ACC112 (cell line): ENCODE measurements at regions not wholly inside any gene's neighbourhood (a gene's known extent, or its start where the extent isn't known, plus 50 kb on each side); places are given as distances from the start of the nearest gene placed in this dataset.

Experiments used
- H2AFZ ChIP-seq: fragments of 200-600 bp; sonication (generic); one replicate; pipeline ENCODE4 v1.6.0; 2017; ENCODE audit warnings: antibody characterized with exemption, low read length; ENCODE audit not compliant: unreplicated experiment
- H3K27ac ChIP-seq: fragments of 200-600 bp; sonication (generic); 2 replicates; pipeline ENCODE4 v1.5.1; 2014; ENCODE audit warnings: low read depth, mild to moderate bottlenecking, antibody characterized with exemption, low read length, moderate library complexity
- H3K27me3 ChIP-seq: fragments of 200-600 bp; sonication (generic); 2 replicates; pipeline ENCODE4 v1.6.1; 2014; ENCODE audit warnings: mild to moderate bottlenecking, antibody characterized with exemption, low read length, moderate library complexity, mixed read lengths; ENCODE audit not compliant: insufficient read depth
- H3K36me3 ChIP-seq: fragments of 200-600 bp; sonication (generic); 2 replicates; pipeline ENCODE4 v1.6.1; 2016; ENCODE audit warnings: mild to moderate bottlenecking, antibody characterized with exemption, low read length, moderate library complexity, mixed read lengths; ENCODE audit not compliant: insufficient read depth
- H3K4me1 ChIP-seq: fragments of 200-600 bp; sonication (generic); one replicate; pipeline ENCODE4 v1.6.1; 2016; ENCODE audit warnings: low read length, mixed read lengths; ENCODE audit not compliant: insufficient read depth, unreplicated experiment, control insufficient read depth
- H3K4me3 ChIP-seq: fragments of 200-600 bp; sonication (generic); 2 replicates; pipeline ENCODE4 v1.5.1; 2014; ENCODE audit warnings: mild to moderate bottlenecking, low read depth, low read length
- H3K79me2 ChIP-seq: fragments of 200-600 bp; sonication (generic); one replicate; pipeline ENCODE4 v1.6.0; 2016; ENCODE audit warnings: low read length; ENCODE audit not compliant: control insufficient read depth, unreplicated experiment, insufficient read depth

- Histone ChIP-seq H2AFZ (no peak overlapping the region), H3K4me1 (no peaks in the 10 kb centered on the region), H3K4me3 (no peak overlapping the region), H3K27me3 (no peaks in the 10 kb centered on the region), H3K36me3 (no peaks in the 10 kb centered on the region), H3K27ac (no peak overlapping the region), H3K79me2 (no peaks in the 10 kb centered on the region)
Measured at GRCh38 chr3:181402347-181402746, 309.4 kb upstream of the SOX2 start.

DNA sequence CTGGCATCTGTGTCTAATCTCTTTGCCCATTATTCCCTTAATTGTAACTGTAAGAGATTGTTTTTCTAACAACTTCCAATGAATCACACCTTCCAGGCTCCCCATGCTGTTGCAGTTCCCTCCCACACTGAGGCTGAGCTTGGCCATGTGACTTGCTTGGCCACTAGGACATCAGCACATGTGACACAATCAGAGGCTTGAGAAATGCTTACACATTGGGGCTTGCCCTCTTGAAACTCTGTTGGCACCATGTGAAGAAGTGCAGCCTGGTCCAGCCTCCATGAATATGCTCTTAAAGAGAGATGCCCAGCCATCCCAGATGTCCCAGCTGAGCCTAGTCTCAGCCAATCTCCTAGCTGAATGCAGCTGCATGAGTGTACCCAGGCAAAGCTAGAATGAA, 326.8 kb upstream of the SOX2 start:
- Histone ChIP-seq H3K27ac (no peak overlapping the region), H3K27me3 (no peaks in the 10 kb centered on the region), H3K4me3 (no peak overlapping the region), H3K4me1 (no peaks in the 10 kb centered on the region), H3K79me2 (no peaks in the 10 kb centered on the region), H2AFZ (no peak overlapping the region), H3K36me3 (no peaks in the 10 kb centered on the region)

GRCh38 chr3:181383760-181384159, 328.0 kb upstream of the SOX2 start:
- Histone ChIP-seq H3K27ac (no peak overlapping the region), H3K79me2 (no peaks in the 10 kb centered on the region), H3K27me3 (no peaks in the 10 kb centered on the region), H3K4me1 (no peaks in the 10 kb centered on the region), H2AFZ (no peak overlapping the region), H3K36me3 (no peaks in the 10 kb centered on the region), H3K4me3 (no peak overlapping the region)

GRCh38 chr3:181383201-181383600, 328.5 kb upstream of the SOX2 start:
- H3K4me3 ChIP-seq: no peak overlapping the region
- H3K27ac ChIP-seq: no peak overlapping the region
- no peaks in the 10 kb centered on the region for H3K4me1 ChIP-seq
- no peaks in the 10 kb centered on the region for H3K27me3 ChIP-seq
- H3K79me2 ChIP-seq: no peaks in the 10 kb centered on the region
- H2AFZ ChIP-seq: no peak overlapping the region
- no peaks in the 10 kb centered on the region for H3K36me3 ChIP-seq

DNA sequence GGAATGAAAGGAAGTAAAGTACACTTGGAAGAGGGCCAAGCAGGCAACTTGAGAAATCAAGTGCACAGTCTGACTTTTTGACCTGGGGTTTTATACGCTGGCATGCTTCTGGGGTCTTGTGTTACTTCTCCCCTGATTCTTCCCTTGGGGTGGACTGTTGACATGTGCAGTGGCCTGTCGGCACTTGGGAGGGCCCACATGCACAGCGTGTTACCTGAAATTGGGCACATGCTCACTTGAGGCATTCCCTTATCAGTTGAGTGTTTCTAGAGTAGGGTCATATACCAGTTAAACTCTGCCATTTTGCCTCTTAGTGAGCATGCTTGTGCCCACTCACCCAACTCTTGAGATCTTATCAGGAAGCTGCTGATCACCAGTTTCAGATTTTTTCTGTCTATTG, 329.1 kb upstream of the SOX2 start:
- no peaks in the 10 kb centered on the region for H3K27me3 ChIP-seq

GRCh38 chr3:181379278-181379677, 332.4 kb upstream of the SOX2 start:
- H3K79me2 ChIP-seq: no peaks in the 10 kb centered on the region
- no peaks in the 10 kb centered on the region for H3K4me1 ChIP-seq
- no peaks in the 10 kb centered on the region for H3K27me3 ChIP-seq
- H3K4me3 ChIP-seq: no peak overlapping the region
- H3K27ac ChIP-seq: no peak overlapping the region
- H2AFZ ChIP-seq: no peak overlapping the region
- no peaks in the 10 kb centered on the region for H3K36me3 ChIP-seq

More for the DNA sequence above, 329.1 kb upstream of the SOX2 start:
- Histone ChIP-seq H3K4me3 (no peak overlapping the region), H3K27ac (no peak overlapping the region), H3K4me1 (no peaks in the 10 kb centered on the region), H2AFZ (no peak overlapping the region), H3K36me3 (no peaks in the 10 kb centered on the region), H3K79me2 (no peaks in the 10 kb centered on the region)

DNA sequence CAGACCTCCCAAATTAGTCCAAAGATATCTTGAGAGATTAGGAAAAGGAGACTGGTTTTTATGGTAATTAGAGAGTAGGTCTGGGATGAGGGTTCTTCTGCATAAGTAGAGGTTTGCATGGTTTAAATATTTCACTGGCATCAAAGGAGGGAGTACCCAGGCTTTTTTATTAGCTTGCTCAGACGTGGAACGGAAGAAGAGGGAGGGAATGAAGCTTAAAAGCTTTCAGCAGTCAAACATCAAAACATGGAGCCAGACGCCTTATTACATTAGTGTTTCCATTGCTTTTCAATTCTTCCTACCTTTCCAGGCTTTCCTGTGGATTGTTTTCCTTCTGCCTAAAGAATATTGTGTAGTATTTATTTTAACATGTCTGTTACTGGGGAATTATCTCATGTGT, 342.1 kb upstream of the SOX2 start:
- H3K4me3 ChIP-seq: no peak overlapping the region
- no peak overlapping the region for H2AFZ ChIP-seq
- H3K27me3 ChIP-seq: no peaks in the 10 kb centered on the region
- H3K4me1 ChIP-seq: no peaks in the 10 kb centered on the region
- no peaks in the 10 kb centered on the region for H3K36me3 ChIP-seq
- no peaks in the 10 kb centered on the region for H3K79me2 ChIP-seq
- H3K27ac ChIP-seq: no peak overlapping the region

- Histone ChIP-seq H3K4me3 (no peak overlapping the region), H3K36me3 (no peaks in the 10 kb centered on the region), H3K27ac (no peak overlapping the region), H3K4me1 (no peaks in the 10 kb centered on the region), H3K79me2 (no peaks in the 10 kb centered on the region), H3K27me3 (no peaks in the 10 kb centered on the region), H2AFZ (no peak overlapping the region)
Measured at GRCh38 chr3:181363231-181363630, 348.5 kb upstream of the SOX2 start.

DNA sequence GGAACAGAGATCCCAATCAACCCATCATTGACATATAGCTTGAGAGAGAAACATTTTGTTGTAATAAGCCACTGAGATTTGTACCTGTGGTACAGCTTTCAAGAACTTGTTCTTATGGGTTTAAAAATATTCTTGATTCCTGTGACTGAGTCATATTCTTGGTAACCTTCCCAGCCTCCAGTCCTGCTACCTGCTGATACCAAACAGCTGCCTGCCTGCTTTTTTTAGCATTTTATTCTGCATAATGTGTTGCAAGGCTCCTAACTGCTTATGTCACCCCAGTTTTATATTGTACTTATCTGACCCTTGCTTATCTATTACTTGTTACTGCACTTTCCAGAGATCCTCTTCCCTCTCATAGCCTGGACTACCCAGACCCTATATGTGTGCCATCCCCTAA, 349.3 kb upstream of the SOX2 start:
- H2AFZ ChIP-seq: no peak overlapping the region
- H3K79me2 ChIP-seq: no peaks in the 10 kb centered on the region
- H3K4me3 ChIP-seq: no peak overlapping the region
- no peak overlapping the region for H3K27ac ChIP-seq
- H3K4me1 ChIP-seq: no peaks in the 10 kb centered on the region
- no peaks in the 10 kb centered on the region for H3K27me3 ChIP-seq
- H3K36me3 ChIP-seq: no peaks in the 10 kb centered on the region

GRCh38 chr3:181358562-181358961, 353.2 kb upstream of the SOX2 start:
- no peaks in the 10 kb centered on the region for H3K4me1 ChIP-seq
- no peak overlapping the region for H3K27ac ChIP-seq
- no peaks in the 10 kb centered on the region for H3K27me3 ChIP-seq
- H3K36me3 ChIP-seq: no peaks in the 10 kb centered on the region
- no peak overlapping the region for H3K4me3 ChIP-seq
- no peak overlapping the region for H2AFZ ChIP-seq
- H3K79me2 ChIP-seq: no peaks in the 10 kb centered on the region

DNA sequence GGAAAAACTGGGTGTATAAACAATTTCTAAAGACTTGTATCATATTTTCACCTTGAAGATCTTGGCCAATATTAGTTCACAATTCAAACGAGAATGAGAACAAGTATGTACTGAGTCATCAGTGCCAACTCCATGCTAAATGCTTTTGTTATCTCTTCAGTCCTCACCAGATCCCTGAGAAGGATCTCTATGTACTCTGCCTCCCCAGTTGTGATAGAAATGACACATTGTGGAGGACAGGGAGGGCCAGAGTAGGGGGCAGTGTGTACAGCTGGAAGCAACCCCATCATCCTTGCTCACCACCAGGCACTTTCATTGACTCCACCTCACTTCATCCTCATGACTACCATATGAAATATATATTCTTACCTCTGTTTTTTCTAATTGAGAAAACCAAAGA, 353.7 kb upstream of the SOX2 start:
- Histone ChIP-seq H3K4me3 (no peak overlapping the region), H3K79me2 (no peaks in the 10 kb centered on the region), H3K27me3 (no peaks in the 10 kb centered on the region), H3K27ac (no peak overlapping the region), H3K36me3 (no peaks in the 10 kb centered on the region), H2AFZ (no peak overlapping the region), H3K4me1 (no peaks in the 10 kb centered on the region)

DNA sequence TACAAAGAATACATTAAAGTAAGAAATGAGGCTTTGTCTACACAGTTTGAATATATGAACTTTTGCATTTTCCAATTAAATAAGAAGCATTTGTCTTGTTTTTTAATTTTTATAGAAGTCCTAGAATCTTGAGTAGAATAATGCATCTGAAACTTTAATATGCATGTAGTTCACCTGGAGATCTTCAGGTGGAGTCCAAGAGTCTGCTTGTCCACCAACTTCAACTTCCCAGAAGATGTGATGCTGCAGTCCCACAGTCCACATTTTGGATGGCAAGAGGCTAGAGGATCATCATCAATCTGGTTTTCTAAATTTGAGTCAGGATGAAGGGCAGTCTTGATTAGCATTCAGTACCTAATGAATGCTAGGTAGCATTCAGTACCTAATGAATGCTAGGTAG, 357.6 kb upstream of the SOX2 start:
- Histone ChIP-seq H2AFZ (no peak overlapping the region), H3K4me1 (no peaks in the 10 kb centered on the region), H3K27me3 (no peaks in the 10 kb centered on the region), H3K36me3 (no peaks in the 10 kb centered on the region), H3K4me3 (no peak overlapping the region), H3K79me2 (no peaks in the 10 kb centered on the region), H3K27ac (no peak overlapping the region)
